H9 (cell line): ENCODE measurements at regions not wholly inside any gene's neighbourhood (a gene's known extent, or its start where the extent isn't known, plus 50 kb on each side); places are given as distances from the start of the nearest gene placed in this dataset.

ENCODE experiments used
- DNase-seq: peaks from one replicate; pipeline ENCODE4 v3.0.0-alpha.2; 2017
- H2AFZ ChIP-seq: one replicate; pipeline ENCODE4 v1.6.1; 2013; ENCODE audit warnings: mild to moderate bottlenecking, low read length, control low read depth, moderate library complexity
- H2AK5ac ChIP-seq: 2 replicates; pipeline ENCODE4 v1.6.1; 2013; ENCODE audit warnings: low read length, control low read depth, mixed read lengths; ENCODE audit not compliant: insufficient read length
- H2BK120ac ChIP-seq: one replicate; pipeline ENCODE4 v1.6.1; 2013; ENCODE audit warnings: low read depth, mild to moderate bottlenecking, low read length, control low read depth, inconsistent platforms; ENCODE audit not compliant: poor library complexity, severe bottlenecking
- H2BK12ac ChIP-seq: 2 replicates; pipeline ENCODE4 v1.6.1; 2013; ENCODE audit warnings: low read length, control low read depth, mixed read lengths, low read depth; ENCODE audit not compliant: insufficient read length
- H2BK15ac ChIP-seq: 2 replicates; pipeline ENCODE4 v1.6.1; 2013; ENCODE audit warnings: low read depth, low read length, control low read depth
- H2BK20ac ChIP-seq: one replicate; pipeline ENCODE4 v1.6.1; 2013; ENCODE audit warnings: low read depth, mild to moderate bottlenecking, low read length, control low read depth, inconsistent platforms; ENCODE audit not compliant: poor library complexity, severe bottlenecking
- H2BK5ac ChIP-seq: 2 replicates; pipeline ENCODE4 v1.6.1; 2013; ENCODE audit warnings: low read length, control low read depth, mixed read lengths; ENCODE audit not compliant: insufficient read length
- H3K14ac ChIP-seq: 2 replicates; pipeline ENCODE4 v1.6.1; 2013; ENCODE audit warnings: low read length, control low read depth; ENCODE audit not compliant: insufficient read depth
- H3K18ac ChIP-seq: 2 replicates; pipeline ENCODE4 v1.6.1; 2013; ENCODE audit warnings: low read depth, mild to moderate bottlenecking, mixed read lengths, low read length, control low read depth; ENCODE audit not compliant: insufficient read length
- H3K23ac ChIP-seq: 2 replicates; pipeline ENCODE4 v1.6.1; 2013; ENCODE audit warnings: low read length, control low read depth, mixed read lengths, low read depth; ENCODE audit not compliant: insufficient read length
- H3K23me2 ChIP-seq: 2 replicates; pipeline ENCODE4 v1.6.1; 2013; ENCODE audit warnings: low read depth, mild to moderate bottlenecking, mixed read lengths, low read length, control low read depth; ENCODE audit not compliant: insufficient read length, poor library complexity, severe bottlenecking
- H3K27ac ChIP-seq: 2 replicates; pipeline ENCODE4 v1.5.1; 2013; ENCODE audit warnings: low read length, control low read depth, mixed read lengths, low read depth; ENCODE audit not compliant: insufficient read length
- H3K27me3 ChIP-seq: 2 replicates; pipeline ENCODE4 v1.6.1; 2013; ENCODE audit warnings: low read length, control low read depth, inconsistent platforms; ENCODE audit not compliant: insufficient read depth
- H3K4ac ChIP-seq: 2 replicates; pipeline ENCODE4 v1.6.1; 2013; ENCODE audit warnings: low read depth, mild to moderate bottlenecking, control low read depth, inconsistent platforms, low read length, moderate library complexity
- H3K4me1 ChIP-seq: 2 replicates; pipeline ENCODE4 v1.6.1; 2013; ENCODE audit warnings: low read length, control low read depth, inconsistent platforms; ENCODE audit not compliant: insufficient read depth
- H3K4me2 ChIP-seq: 2 replicates; pipeline ENCODE4 v1.6.1; 2013; ENCODE audit warnings: low read length, control low read depth, mixed read lengths; ENCODE audit not compliant: insufficient read length, insufficient read depth
- H3K56ac ChIP-seq: 2 replicates; pipeline ENCODE4 v1.6.1; 2013; ENCODE audit warnings: low read depth, mild to moderate bottlenecking, mixed read lengths, low read length, control low read depth; ENCODE audit not compliant: insufficient read length
- H3K79me1 ChIP-seq: 2 replicates; pipeline ENCODE4 v1.6.1; 2013; ENCODE audit warnings: low read depth, mild to moderate bottlenecking, moderate library complexity, low read length, control low read depth, inconsistent platforms; ENCODE audit not compliant: insufficient read depth, poor library complexity, severe bottlenecking
- H3K79me2 ChIP-seq: 2 replicates; pipeline ENCODE4 v1.6.1; 2013; ENCODE audit warnings: low read length, control low read depth, inconsistent platforms; ENCODE audit not compliant: insufficient read depth
- H3K9ac ChIP-seq: 2 replicates; pipeline ENCODE4 v1.6.1; 2013; ENCODE audit warnings: low read length, control low read depth, mixed read lengths; ENCODE audit not compliant: insufficient read length; ENCODE audit errors: extremely low read depth
- H3K9me3 ChIP-seq: one replicate; pipeline ENCODE4 v1.6.1; 2013; ENCODE audit warnings: low read depth, low read length, inconsistent platforms; ENCODE audit not compliant: control insufficient read depth
- H3T11ph ChIP-seq: one replicate; pipeline ENCODE4 v1.6.1; 2013; ENCODE audit warnings: mild to moderate bottlenecking, low read length, control low read depth, inconsistent platforms
- H4K20me1 ChIP-seq: one replicate; pipeline ENCODE4 v1.6.1; 2013; ENCODE audit not compliant: control insufficient read depth, insufficient read length, insufficient read depth
- H4K5ac ChIP-seq: 2 replicates; pipeline ENCODE4 v1.6.1; 2013; ENCODE audit warnings: low read depth, mild to moderate bottlenecking, mixed read lengths, low read length, control low read depth; ENCODE audit not compliant: insufficient read length
- H4K8ac ChIP-seq: replicated peaks from 2 replicates; pipeline ENCODE4 v1.6.1; 2013; ENCODE audit warnings: low read length, control low read depth, mixed read lengths, low read depth; ENCODE audit not compliant: insufficient read length
- H4K91ac ChIP-seq: 2 replicates; pipeline ENCODE4 v1.6.1; 2013; ENCODE audit warnings: low read depth, mild to moderate bottlenecking, moderate library complexity, mixed read lengths, low read length, control low read depth; ENCODE audit not compliant: insufficient read length
- H3K27ac Mint-ChIP-seq, 3 experiments: 2 replicates in 2 of 3; 3 replicates in 1 of 3; pipeline ENCODE4 v1.8.0; 2020 to 2021; ENCODE audit warnings: mixed read lengths in 3 of 3, mild to moderate bottlenecking in 1 of 3, moderate library complexity in 1 of 3
- H3K27me3 Mint-ChIP-seq: 2 replicates; pipeline ENCODE4 v1.8.0; 2021; ENCODE audit warnings: low read depth, mild to moderate bottlenecking, moderate library complexity, mixed read lengths
- H3K36me3 Mint-ChIP-seq, 3 experiments: 2 replicates in 2 of 3; 3 replicates in 1 of 3; pipeline ENCODE4 v1.8.0; 2020 to 2021; ENCODE audit warnings: low read depth in 3 of 3, mixed read lengths in 3 of 3; ENCODE audit not compliant: insufficient read depth in 1 of 3
- H3K4me1 Mint-ChIP-seq, 2 experiments: 2 replicates each; pipeline ENCODE4 v1.8.0; 2020; ENCODE audit warnings: mixed read lengths in 2 of 2
- H3K4me3 Mint-ChIP-seq, 2 experiments: 2 replicates in 1 of 2; 3 replicates in 1 of 2; pipeline ENCODE4 v1.8.0; 2020 to 2021; ENCODE audit warnings: mild to moderate bottlenecking in 2 of 2, mixed read lengths in 2 of 2, moderate library complexity in 1 of 2
- H3K9me3 Mint-ChIP-seq, 2 experiments: 2 replicates in 1 of 2; 3 replicates in 1 of 2; pipeline ENCODE4 v1.8.0; 2020; ENCODE audit warnings: mild to moderate bottlenecking in 2 of 2, mixed read lengths in 2 of 2, moderate library complexity in 1 of 2
- WGBS: extraction: QIAGEN DNeasy Blood & Tissue Kit; methylation state at CpG from one replicate; pipeline ENCODE4 v1.1.7; 2013; ENCODE audit warnings: missing lambda C conversion rate, low lambda C conversion rate, mixed read lengths; ENCODE audit not compliant: insufficient read length; ENCODE audit errors: extremely low coverage; 5-methylcytosine and 5-hydroxymethylcytosine counted together
- TF ChIP-seq, protein P1 (sequence below): fragments of 200-600 bp; sonication (generic); conservative IDR thresholded peaks from 3 replicates; pipeline ENCODE4 v1.8.0; 2021; ENCODE audit warnings: antibody characterized with exemption, mild to moderate bottlenecking

DNA sequence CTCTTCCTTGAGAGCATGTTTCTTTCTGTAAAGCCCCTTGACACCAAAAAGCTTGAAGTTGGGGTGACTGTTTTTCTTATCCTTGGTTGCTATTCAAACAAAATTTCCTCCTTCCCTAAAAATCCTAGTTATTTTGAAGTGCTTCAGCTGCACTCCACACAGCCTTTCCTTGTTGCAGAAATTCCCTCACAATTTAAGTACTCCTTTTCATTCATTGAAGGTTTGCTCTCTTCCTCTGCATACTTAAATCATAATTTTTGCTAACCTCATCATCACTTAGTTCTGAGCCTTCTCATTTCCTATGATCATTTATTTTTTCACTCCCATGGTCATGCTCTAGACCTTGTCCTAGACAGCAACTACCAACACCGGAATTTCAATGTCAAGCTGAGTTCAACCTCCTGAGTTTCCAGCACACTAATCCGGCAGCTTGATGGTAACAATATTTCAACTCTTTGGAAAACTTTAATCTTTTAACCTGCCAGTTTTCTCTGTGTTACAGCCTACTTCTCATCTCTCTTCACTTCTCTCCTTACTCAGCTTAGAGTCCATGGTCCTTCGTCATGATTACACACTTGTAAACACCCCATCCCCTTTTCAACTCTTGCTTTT, 78.7 kb upstream of the ACTBL2 start:
- H3K27me3 Mint-ChIP-seq = no peaks in the 10 kb centered on the region; the same call in 1 of the 2 replicates
- Histone ChIP-seq H3K27me3 (no peaks in the 10 kb centered on the region), H3T11ph (no peak overlapping the region), H3K18ac (no peak overlapping the region), H2BK20ac (no peak overlapping the region), H4K20me1 (no peaks in the 10 kb centered on the region), H2BK120ac (no peak overlapping the region), H3K4ac (no peak overlapping the region), H4K8ac (no peak overlapping the region), H2BK15ac (no peak overlapping the region), H2AK5ac (no peak overlapping the region), H3K4me2 (no peak overlapping the region), H3K27ac (no peak overlapping the region), H3K56ac (no peak overlapping the region), H4K5ac (no peak overlapping the region), H3K9ac (no peak overlapping the region), H2BK12ac (no peak overlapping the region), H3K79me2 (no peaks in the 10 kb centered on the region), H4K91ac (no peak overlapping the region), H3K4me1 (no peaks in the 10 kb centered on the region), H3K9me3 (no peaks in the 10 kb centered on the region), H2AFZ (no peak overlapping the region), H3K23me2 (no peaks in the 10 kb centered on the region), H3K23ac (no peak overlapping the region), H3K14ac (no peak overlapping the region), H2BK5ac (no peak overlapping the region), H3K79me1 (no peaks in the 10 kb centered on the region)
- no peak overlapping the region for H3K4me3 Mint-ChIP-seq
- H3K9me3 Mint-ChIP-seq = no peaks in the 10 kb centered on the region; a peak in 1 of 5 replicates
- no peaks in the 10 kb centered on the region for H3K4me1 Mint-ChIP-seq
- H3K27ac Mint-ChIP-seq = no peak overlapping the region
- H3K36me3 Mint-ChIP-seq = no peaks in the 10 kb centered on the region
- no peak for DNase-seq
- WGBS = no CpG with 5 or more reads among the region's 3 CpGs
- TF ChIP-seq, protein P1, sequence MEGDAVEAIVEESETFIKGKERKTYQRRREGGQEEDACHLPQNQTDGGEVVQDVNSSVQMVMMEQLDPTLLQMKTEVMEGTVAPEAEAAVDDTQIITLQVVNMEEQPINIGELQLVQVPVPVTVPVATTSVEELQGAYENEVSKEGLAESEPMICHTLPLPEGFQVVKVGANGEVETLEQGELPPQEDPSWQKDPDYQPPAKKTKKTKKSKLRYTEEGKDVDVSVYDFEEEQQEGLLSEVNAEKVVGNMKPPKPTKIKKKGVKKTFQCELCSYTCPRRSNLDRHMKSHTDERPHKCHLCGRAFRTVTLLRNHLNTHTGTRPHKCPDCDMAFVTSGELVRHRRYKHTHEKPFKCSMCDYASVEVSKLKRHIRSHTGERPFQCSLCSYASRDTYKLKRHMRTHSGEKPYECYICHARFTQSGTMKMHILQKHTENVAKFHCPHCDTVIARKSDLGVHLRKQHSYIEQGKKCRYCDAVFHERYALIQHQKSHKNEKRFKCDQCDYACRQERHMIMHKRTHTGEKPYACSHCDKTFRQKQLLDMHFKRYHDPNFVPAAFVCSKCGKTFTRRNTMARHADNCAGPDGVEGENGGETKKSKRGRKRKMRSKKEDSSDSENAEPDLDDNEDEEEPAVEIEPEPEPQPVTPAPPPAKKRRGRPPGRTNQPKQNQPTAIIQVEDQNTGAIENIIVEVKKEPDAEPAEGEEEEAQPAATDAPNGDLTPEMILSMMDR = no peak
